Endothelial cell of umbilical vein (primary cell): ENCODE measurements at regions not wholly inside any gene's neighbourhood (a gene's known extent, or its start where the extent isn't known, plus 50 kb on each side); places are given as distances from the start of the nearest gene placed in this dataset.

Experiments
- BruUV-seq: library from RNA; stranded (reverse); fragments of 400-500 nt; replicated peaks from 2 replicates; lab custom pipeline; 2021; lab: Mats Ljungman, UMichigan
- CTCF ChIA-PET: fragments of 300-600, 350-600 bp; sonication (Branson Sonifier 250); formaldehyde crosslinking; loops from one replicate; lab custom pipeline; 2021; ENCODE audit warnings: antibody characterized with exemption, inconsistent platforms; lab: Charles Lee
- POLR2A ChIA-PET: fragments of 300-600, 350-600 bp; sonication (Branson Sonifier 250); formaldehyde crosslinking; loops from one replicate; lab custom pipeline; 2021; ENCODE audit warnings: antibody characterized with exemption, inconsistent platforms; lab: Charles Lee
- DNase-seq: peaks from one replicate; pipeline ENCODE4 v3.0.0-alpha.2; 2011; ENCODE audit warnings: low read depth, low spot score
- FAIRE-seq: peaks from 2 replicates; lab custom pipeline; 2011; peaks lifted over from hg19 to GRCh38; lab: Jason Lieb, UNC
- H2AFZ ChIP-seq: 2 replicates; pipeline ENCODE4 v1.6.0; 2012; ENCODE audit warnings: low read depth, low read length, control low read depth, inconsistent platforms
- H3K27ac ChIP-seq: 2 replicates; pipeline ENCODE4 v1.5.1; 2011; ENCODE audit warnings: low read depth, mild to moderate bottlenecking, control low read depth, low read length, moderate library complexity; ENCODE audit not compliant: insufficient read depth
- H3K27me3 ChIP-seq, 2 experiments: 2 replicates each; pipeline versions ENCODE4 v1.6.0 to v1.6.1; 2011; ENCODE audit warnings: low read length in 2 of 2, mixed read lengths in 1 of 2; ENCODE audit not compliant: control insufficient read depth in 2 of 2, insufficient read depth in 2 of 2
- H3K36me3 ChIP-seq, 2 experiments: 2 replicates in 1 of 2; 3 replicates in 1 of 2; pipeline ENCODE4 v1.5.1; 2011; ENCODE audit warnings: low read length in 2 of 2, mild to moderate bottlenecking in 1 of 2, moderate library complexity in 1 of 2; ENCODE audit not compliant: control insufficient read depth in 2 of 2, insufficient read depth in 2 of 2; ENCODE audit errors: extremely low read depth in 1 of 2
- H3K4me1 ChIP-seq: 3 replicates; pipeline ENCODE4 v1.5.1; 2011; ENCODE audit warnings: mild to moderate bottlenecking, low read length; ENCODE audit not compliant: control insufficient read depth, insufficient read depth; ENCODE audit errors: extremely low read depth
- H3K4me2 ChIP-seq: 2 replicates; pipeline ENCODE4 v1.6.1; 2011; ENCODE audit warnings: low read length, control low read depth, mixed read lengths; ENCODE audit not compliant: insufficient read depth
- H3K4me3 ChIP-seq, 3 experiments: fragments of 200-600 bp in 1 of 3; sonication (generic), shearing (Covaris generic) in 1 of 3; replicated peaks in 1 of 3; 2 replicates each; pipeline ENCODE4 v1.5.1; 2011 to 2016; ENCODE audit warnings: control low read depth in 3 of 3, low read length in 3 of 3, mild to moderate bottlenecking in 2 of 3, inconsistent platforms in 1 of 3, low read depth in 1 of 3, moderate library complexity in 1 of 3; ENCODE audit not compliant: insufficient read depth in 1 of 3
- H3K79me2 ChIP-seq: 2 replicates; pipeline ENCODE4 v1.6.0; 2012; ENCODE audit warnings: low read length, inconsistent platforms; ENCODE audit not compliant: control insufficient read depth, insufficient read depth
- H3K9ac ChIP-seq: replicated peaks from 2 replicates; pipeline ENCODE3; 2011; ENCODE audit warnings: low read length, control low read depth; ENCODE audit not compliant: insufficient read depth; ENCODE audit errors: extremely low read depth
- H3K9me1 ChIP-seq: replicated peaks from 3 replicates; pipeline ENCODE4 v1.6.0; 2011; ENCODE audit warnings: mild to moderate bottlenecking, low read length; ENCODE audit not compliant: control insufficient read depth, insufficient read depth; ENCODE audit errors: extremely low read depth
- H3K9me3 ChIP-seq: replicated peaks from 2 replicates; pipeline ENCODE4 v1.5.1; 2012; ENCODE audit warnings: low read length, inconsistent platforms; ENCODE audit not compliant: control insufficient read depth, insufficient read depth
- H4K20me1 ChIP-seq: replicated peaks from 2 replicates; pipeline ENCODE3; 2011; ENCODE audit warnings: mild to moderate bottlenecking, low read length; ENCODE audit not compliant: control insufficient read depth, insufficient read depth; ENCODE audit errors: extremely low read depth
- EZH2 ChIP-seq: IDR thresholded peaks from 2 replicates; pipeline ENCODE4 v1.6.1; 2012; ENCODE audit warnings: borderline replicate concordance, low read depth, mild to moderate bottlenecking, moderate library complexity, low read length, inconsistent platforms; ENCODE audit not compliant: severe bottlenecking
- FOS ChIP-seq: IDR thresholded peaks from 2 replicates; pipeline ENCODE4 v1.6.1; 2011; ENCODE audit warnings: mild to moderate bottlenecking, low read length, moderate library complexity, borderline replicate concordance; ENCODE audit not compliant: insufficient read depth
- GATA2 ChIP-seq: IDR thresholded peaks from 2 replicates; pipeline ENCODE4 v1.7.0; 2011; ENCODE audit warnings: low read depth, mild to moderate bottlenecking, moderate library complexity, mixed read lengths, low read length; ENCODE audit not compliant: insufficient read length, insufficient read depth
- JUN ChIP-seq: IDR thresholded peaks from 2 replicates; pipeline ENCODE4 v1.6.1; 2011; ENCODE audit warnings: borderline replicate concordance, low read depth; ENCODE audit not compliant: insufficient read length, insufficient read depth
- MYC ChIP-seq: IDR thresholded peaks from one replicate; pipeline ENCODE4 v1.6.1; 2011; ENCODE audit warnings: mild to moderate bottlenecking, low read depth, low read length
- POLR2A ChIP-seq: IDR thresholded peaks from 2 replicates; pipeline ENCODE4 v1.6.1; 2012; ENCODE audit warnings: low read depth, mild to moderate bottlenecking, control low read depth, low read length
- POLR2AphosphoS5 ChIP-seq: IDR thresholded peaks from 2 replicates; pipeline ENCODE4 v1.6.1; 2012; ENCODE audit warnings: low read depth, mild to moderate bottlenecking, control low read depth, low read length, moderate library complexity; ENCODE audit not compliant: insufficient read depth
- dilution Hi-C: fragments of 300-500 bp; cut with MboI; formaldehyde crosslinking; loops from one replicate; pipeline ENCODE4 v1.15.0; 2019; ENCODE audit warnings: low sequenced_read_pairs; ENCODE audit not compliant: extremely low pct_ligation_motif_present
- intact Hi-C: fragments of 100-400 bp; cut with micrococcal nuclease; formaldehyde crosslinking; loops from one replicate; pipeline ENCODE4 v1.10.0; 2022
- TF ChIP-seq, protein P1 (sequence below), 2 donors: IDR thresholded peaks; 1 replicate in 1 of 2; 2 replicates in 1 of 2; pipeline ENCODE4 v1.5.1; 2011; ENCODE audit warnings: low read length in 2 of 2, mild to moderate bottlenecking in 2 of 2, moderate library complexity in 2 of 2, control low read depth in 1 of 2, inconsistent platforms in 1 of 2, low read depth in 1 of 2; ENCODE audit not compliant: insufficient read depth in 1 of 2; ENCODE audit errors: extremely low read depth in 1 of 2
- TF ChIP-seq, protein P2 (sequence below): IDR thresholded peaks from 2 replicates; pipeline ENCODE4 v1.6.1; 2011; ENCODE audit not compliant: insufficient read depth, insufficient read length

DNA sequence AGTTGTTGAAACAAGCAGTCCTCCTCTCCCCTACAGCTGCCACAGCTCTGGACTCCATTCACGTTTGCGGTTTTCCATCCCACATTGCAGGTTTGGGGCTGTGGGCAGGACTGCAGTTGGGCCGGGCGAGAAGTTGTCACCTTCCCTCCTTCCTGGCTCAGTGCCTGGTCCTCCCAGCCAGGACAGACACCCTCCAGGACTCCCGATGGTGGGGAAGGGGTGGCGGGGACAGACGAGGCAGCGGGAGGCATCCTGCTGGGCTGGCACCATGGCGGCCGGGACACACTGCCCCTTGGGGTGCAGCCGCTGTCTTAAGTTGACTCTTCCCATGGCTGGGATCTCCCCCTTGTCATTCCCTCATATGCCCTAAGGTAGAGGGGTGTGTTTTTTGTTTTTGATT is 615.2 kb downstream of the BRD1 start:
- FAIRE-seq (no peak), DNase-seq (no peak)
- TF ChIP-seq POLR2AphosphoS5 (no peak), EZH2 (no peak)
- TF ChIP-seq, protein P1, sequence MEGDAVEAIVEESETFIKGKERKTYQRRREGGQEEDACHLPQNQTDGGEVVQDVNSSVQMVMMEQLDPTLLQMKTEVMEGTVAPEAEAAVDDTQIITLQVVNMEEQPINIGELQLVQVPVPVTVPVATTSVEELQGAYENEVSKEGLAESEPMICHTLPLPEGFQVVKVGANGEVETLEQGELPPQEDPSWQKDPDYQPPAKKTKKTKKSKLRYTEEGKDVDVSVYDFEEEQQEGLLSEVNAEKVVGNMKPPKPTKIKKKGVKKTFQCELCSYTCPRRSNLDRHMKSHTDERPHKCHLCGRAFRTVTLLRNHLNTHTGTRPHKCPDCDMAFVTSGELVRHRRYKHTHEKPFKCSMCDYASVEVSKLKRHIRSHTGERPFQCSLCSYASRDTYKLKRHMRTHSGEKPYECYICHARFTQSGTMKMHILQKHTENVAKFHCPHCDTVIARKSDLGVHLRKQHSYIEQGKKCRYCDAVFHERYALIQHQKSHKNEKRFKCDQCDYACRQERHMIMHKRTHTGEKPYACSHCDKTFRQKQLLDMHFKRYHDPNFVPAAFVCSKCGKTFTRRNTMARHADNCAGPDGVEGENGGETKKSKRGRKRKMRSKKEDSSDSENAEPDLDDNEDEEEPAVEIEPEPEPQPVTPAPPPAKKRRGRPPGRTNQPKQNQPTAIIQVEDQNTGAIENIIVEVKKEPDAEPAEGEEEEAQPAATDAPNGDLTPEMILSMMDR (IDR thresholded peaks at IDR 0.05; ENCODE audit: extremely low read depth in 1 of 2, insufficient read depth in 1 of 2, low read depth in 1 of 2, low read length in 2 of 2): no peak
- TF ChIP-seq, protein P2, sequence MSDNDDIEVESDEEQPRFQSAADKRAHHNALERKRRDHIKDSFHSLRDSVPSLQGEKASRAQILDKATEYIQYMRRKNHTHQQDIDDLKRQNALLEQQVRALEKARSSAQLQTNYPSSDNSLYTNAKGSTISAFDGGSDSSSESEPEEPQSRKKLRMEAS: no peak
- CTCF ChIA-PET: no interaction called here
- Histone ChIP-seq H3K36me3 (no peaks in the 10 kb centered on the region), H3K9me1 (no peaks in the 10 kb centered on the region), H3K4me1 (no peaks in the 10 kb centered on the region), H2AFZ (no peak overlapping the region), H3K4me2 (no peak overlapping the region), H4K20me1 (no peaks in the 10 kb centered on the region), H3K9ac (no peak overlapping the region), H3K4me3 (no peak overlapping the region), H3K79me2 (no peaks in the 10 kb centered on the region), H3K9me3 (peaks cover 8% of the 10 kb centered on the region), H3K27ac (no peak overlapping the region), H3K27me3 (no peaks in the 10 kb centered on the region)
- POLR2A ChIA-PET: no interaction called here
- intact Hi-C loops (no loop called here), dilution Hi-C loops (no loop called here)
- no TSS peak for BruUV-seq

DNA sequence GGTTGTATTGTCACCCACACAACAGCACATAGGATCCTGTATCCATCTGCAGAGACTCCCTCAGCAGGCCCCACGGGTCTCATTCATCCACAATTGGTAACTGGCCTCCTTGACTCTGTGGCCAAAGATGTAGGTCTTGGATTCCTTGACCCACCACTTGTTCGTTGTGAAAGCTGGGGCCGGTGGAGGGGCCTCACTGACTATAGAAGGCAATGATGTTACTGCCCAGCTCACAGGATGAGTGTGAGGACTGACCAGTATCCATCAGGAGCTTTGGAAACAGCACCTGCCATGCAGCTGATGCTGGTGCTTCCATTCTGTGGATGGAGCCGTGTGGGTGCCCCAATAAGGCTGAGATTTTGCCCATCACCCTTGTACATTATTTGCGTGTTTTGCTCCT is 615.7 kb downstream of the BRD1 start:
- H3K4me2 ChIP-seq: no peak overlapping the region
- no peak overlapping the region for H3K4me3 ChIP-seq
- no peak for DNase-seq
- H4K20me1 ChIP-seq: no peaks in the 10 kb centered on the region
- BruUV-seq: no TSS peak
- dilution Hi-C loops: no loop called here
- intact Hi-C loops: no loop called here
- H3K4me1 ChIP-seq: no peaks in the 10 kb centered on the region
- H3K27me3 ChIP-seq: no peaks in the 10 kb centered on the region
- no peaks in the 10 kb centered on the region for H3K79me2 ChIP-seq
- no peaks in the 10 kb centered on the region for H3K9me1 ChIP-seq
- TF ChIP-seq EZH2 (no peak), MYC (no peak), JUN (no peak), POLR2AphosphoS5 (no peak), POLR2A (no peak), GATA2 (no peak), FOS (no peak)
- TF ChIP-seq, protein P2: no peak
- TF ChIP-seq, protein P1 (IDR thresholded peaks at IDR 0.05; ENCODE audit: extremely low read depth in 1 of 2, insufficient read depth in 1 of 2, low read depth in 1 of 2, low read length in 2 of 2): no peak
- ChIA-PET CTCF (no interaction called here), POLR2A (no interaction called here)
- no peak for FAIRE-seq
- H3K9ac ChIP-seq: no peak overlapping the region
- no peak overlapping the region for H3K27ac ChIP-seq
- peaks cover 8% of the 10 kb centered on the region for H3K9me3 ChIP-seq
- H2AFZ ChIP-seq: no peak overlapping the region
- no peaks in the 10 kb centered on the region for H3K36me3 ChIP-seq
